Liver (tissue), 8 donors: ENCODE measurements at regions not wholly inside any gene's neighbourhood (a gene's known extent, or its start where the extent isn't known, plus 50 kb on each side); places are given as distances from the start of the nearest gene placed in this dataset.

Experiments
- DNase-seq: peaks from one replicate; pipeline ENCODE4 v3.0.0-alpha.2; 2017; ENCODE audit warnings: low spot score
- H3K27ac ChIP-seq, 2 donors: one replicate each; pipeline ENCODE4 v1.7.0; 2013; ENCODE audit warnings: inconsistent platforms in 2 of 2, low read length in 2 of 2, control low read depth in 1 of 2, low read depth in 1 of 2, mild to moderate bottlenecking in 1 of 2
- H3K27me3 ChIP-seq, 4 donors: one replicate each; pipeline versions ENCODE4 v1.6.1 to v1.7.0; 2013; ENCODE audit warnings: low read length in 3 of 4, inconsistent platforms in 1 of 4, mild to moderate bottlenecking in 1 of 4, moderate library complexity in 1 of 4; ENCODE audit not compliant: control insufficient read depth in 4 of 4, insufficient read depth in 4 of 4
- H3K36me3 ChIP-seq, 4 donors: one replicate each; pipeline versions ENCODE4 v1.6.1 to v1.7.0; 2013; ENCODE audit warnings: low read length in 3 of 4, mild to moderate bottlenecking in 3 of 4, low read depth in 1 of 4, moderate library complexity in 1 of 4; ENCODE audit not compliant: control insufficient read depth in 4 of 4, insufficient read depth in 3 of 4
- H3K4me1 ChIP-seq, 4 donors: one replicate each; pipeline versions ENCODE4 v1.6.1 to v1.7.0; 2013; ENCODE audit warnings: low read length in 3 of 4, mild to moderate bottlenecking in 3 of 4, moderate library complexity in 1 of 4; ENCODE audit not compliant: control insufficient read depth in 4 of 4, insufficient read depth in 4 of 4
- H3K4me3 ChIP-seq, 3 donors: one replicate each; pipeline versions ENCODE4 v1.6.1 to v1.7.0; 2013; ENCODE audit warnings: low read length in 3 of 3, control low read depth in 1 of 3, low read depth in 1 of 3, mild to moderate bottlenecking in 1 of 3
- H3K9ac ChIP-seq, 2 donors: one replicate each; pipeline ENCODE4 v1.7.0; 2013; ENCODE audit warnings: low read length in 2 of 2, mild to moderate bottlenecking in 2 of 2, moderate library complexity in 2 of 2, control low read depth in 1 of 2, low read depth in 1 of 2
- H3K9me3 ChIP-seq, 4 donors: one replicate each; pipeline versions ENCODE4 v1.6.1 to v1.7.0; 2013; ENCODE audit warnings: low read length in 3 of 4; ENCODE audit not compliant: control insufficient read depth in 4 of 4
- CTCF ChIP-seq: fragments of 150-350 bp; IDR thresholded peaks from 2 replicates; pipeline ENCODE4 v1.5.1; 2017; ENCODE audit warnings: improper control_type of control experiment, low read depth, low read length; ENCODE audit not compliant: missing input control
- EGR1 ChIP-seq, 2 donors: IDR thresholded peaks; 2 replicates each; pipeline ENCODE4 v1.6.1; 2016 to 2018; ENCODE audit warnings: antibody characterized with exemption in 2 of 2, low read depth in 2 of 2
- FOXA1 ChIP-seq: IDR thresholded peaks from 2 replicates; pipeline ENCODE4 v1.6.1; 2016; ENCODE audit warnings: antibody characterized with exemption
- GABPA ChIP-seq, 2 donors: IDR thresholded peaks in 1 of 2; conservative IDR thresholded peaks in 1 of 2; 2 replicates each; pipeline ENCODE4 v1.6.1; 2016; ENCODE audit warnings: antibody characterized with exemption in 2 of 2, mild to moderate bottlenecking in 1 of 2, moderate library complexity in 1 of 2
- HNF4A ChIP-seq, 2 donors: conservative IDR thresholded peaks; 2 replicates each; pipeline ENCODE4 v1.6.1; 2016; ENCODE audit warnings: antibody characterized with exemption in 2 of 2, mild to moderate bottlenecking in 2 of 2
- HNF4G ChIP-seq: IDR thresholded peaks from 2 replicates; pipeline ENCODE4 v1.6.1; 2016; ENCODE audit warnings: antibody characterized with exemption
- JUND ChIP-seq, 2 donors: IDR thresholded peaks; 2 replicates each; pipeline ENCODE4 v1.6.1; 2016; ENCODE audit warnings: antibody characterized with exemption in 2 of 2
- MAX ChIP-seq: IDR thresholded peaks from 2 replicates; pipeline ENCODE4 v1.6.1; 2016; ENCODE audit warnings: antibody characterized with exemption
- NR2F2 ChIP-seq: IDR thresholded peaks from 2 replicates; pipeline ENCODE4 v1.6.1; 2016; ENCODE audit warnings: antibody characterized with exemption
- RXRA ChIP-seq, 2 donors: IDR thresholded peaks; 2 replicates each; pipeline ENCODE4 v1.6.1; 2017 to 2018; ENCODE audit warnings: antibody characterized with exemption in 2 of 2, mild to moderate bottlenecking in 1 of 2
- TAF1 ChIP-seq: conservative IDR thresholded peaks from 2 replicates; pipeline ENCODE4 v1.6.1; 2016; ENCODE audit warnings: antibody characterized with exemption, mild to moderate bottlenecking
- YY1 ChIP-seq: IDR thresholded peaks from 2 replicates; pipeline ENCODE4 v1.6.1; 2016; ENCODE audit warnings: antibody characterized with exemption, mild to moderate bottlenecking
- ZBTB33 ChIP-seq: IDR thresholded peaks from 2 replicates; pipeline ENCODE4 v1.6.1; 2016; ENCODE audit warnings: antibody characterized with exemption
- WGBS: extraction: QIAGEN DNeasy Blood & Tissue Kit; methylation state at CpG from one replicate; pipeline ENCODE4 v1.1.7; 2013; 5-methylcytosine and 5-hydroxymethylcytosine counted together
- donor health status: healthy.
- donor health status: healthy.
- donor health status: healthy.
- donor health status: healthy.
- donor health status: healthy.

GRCh38 chr3:18111796-18112232, 313.3 kb downstream of the SATB1 start (continued):
- TF ChIP-seq GABPA (IDR thresholded peaks at IDR 0.05 in 1 of 2, conservative IDR thresholded peaks at IDR 0.05 in 1 of 2) (no peak), MAX (no peak), FOXA1 (no peak)

GRCh38 chr3:18103591-18103990, 321.5 kb downstream of the SATB1 start:
- no peak for TF ChIP-seq TAF1
- no peak for TF ChIP-seq HNF4A (conservative IDR thresholded peaks at IDR 0.05)
- TF ChIP-seq HNF4G, result no peak
- no peak for TF ChIP-seq RXRA (IDR thresholded peaks at IDR 0.05)
- TF ChIP-seq MAX, result no peak
- Histone ChIP-seq H3K27me3 (no peaks in the 10 kb centered on the region), H3K9ac (no peak overlapping the region), H3K4me1 (no peaks in the 10 kb centered on the region), H3K4me3 (no peak overlapping the region), H3K9me3 (peaks cover 0 to 3% (median 0%) of the 10 kb centered on the region in 4 donors), H3K36me3 (no peaks in the 10 kb centered on the region), H3K27ac (no peak overlapping the region)
- DNase-seq, result no peak
- 83% methylated on average over 3 of the region's 3 CpGs for WGBS

GRCh38 chr3:18100121-18100520, 325.0 kb downstream of the SATB1 start:
- TF ChIP-seq TAF1 (no peak), FOXA1 (no peak), JUND (IDR thresholded peaks at IDR 0.05) (no peak), CTCF (no peak), EGR1 (IDR thresholded peaks at IDR 0.05; ENCODE audit: low read depth in 2 of 2) (no peak), RXRA (IDR thresholded peaks at IDR 0.05) (no peak), NR2F2 (no peak), MAX (no peak), ZBTB33 (no peak), YY1 (no peak)
- Histone ChIP-seq H3K36me3 (no peaks in the 10 kb centered on the region), H3K4me3 (no peak overlapping the region), H3K9me3 (peaks cover 1 to 6% (median 4%) of the 10 kb centered on the region in 4 donors), H3K9ac (no peak overlapping the region), H3K27ac (no peak overlapping the region), H3K27me3 (no peaks in the 10 kb centered on the region), H3K4me1 (no peaks in the 10 kb centered on the region)
- DNase-seq, result no peak
